Thyroid gland (tissue), 4 donors: ENCODE measurements at regions not wholly inside any gene's neighbourhood (a gene's known extent, or its start where the extent isn't known, plus 50 kb on each side); places are given as distances from the start of the nearest gene placed in this dataset.

Source experiments
- DNase-seq, 2 donors: peaks; one replicate each; pipeline ENCODE4 v3.0.0-alpha.2; 2019
- H3K27ac ChIP-seq, 3 donors: fragments of 200-600 bp; sonication (generic); 1 replicate in 2 of 3; 2 replicates in 1 of 3; pipeline ENCODE4 v1.5.1; 2016 to 2019; ENCODE audit warnings: mild to moderate bottlenecking in 1 of 3, moderate library complexity in 1 of 3
- H3K27me3 ChIP-seq: fragments of 200-600 bp; sonication (generic); one replicate; pipeline ENCODE4 v1.5.1; 2019
- H3K36me3 ChIP-seq, 2 donors: fragments of 200-600 bp; sonication (generic); one replicate each; pipeline ENCODE4 v1.5.1; 2016 to 2019
- H3K4me1 ChIP-seq, 2 donors: fragments of 200-600 bp; sonication (generic); one replicate each; pipeline ENCODE4 v1.5.1; 2017 to 2019
- H3K4me3 ChIP-seq, 3 donors: fragments of 200-600 bp; sonication (generic); replicated peaks in 1 of 3; 1 replicate in 2 of 3; 2 replicates in 1 of 3; pipeline ENCODE4 v1.5.1; 2016; ENCODE audit warnings: mild to moderate bottlenecking in 1 of 3
- H3K9me3 ChIP-seq: fragments of 200-600 bp; sonication (generic); one replicate; pipeline ENCODE4 v1.5.1; 2017
- CTCF ChIP-seq, 6 experiments: fragments of 200-600 bp in 3 of 6; fragments of 450-650 bp in 3 of 6; sonication (generic) in 3 of 6; IDR thresholded peaks; one replicate each; pipeline ENCODE4 v1.5.1; 2016 to 2019; ENCODE audit warnings: antibody characterized with exemption in 6 of 6, mild to moderate bottlenecking in 2 of 6, inconsistent platforms in 1 of 6, moderate library complexity in 1 of 6
- POLR2A ChIP-seq, 2 donors: fragments of 450-650 bp; IDR thresholded peaks; one replicate each; pipeline ENCODE4 v1.6.1; 2017; ENCODE audit warnings: antibody characterized with exemption in 2 of 2, mild to moderate bottlenecking in 2 of 2, moderate library complexity in 1 of 2
- WGBS, 2 donors: methylation state at CpG; one replicate each; pipeline ENCODE4 v1.1.5; 2017; 5-methylcytosine and 5-hydroxymethylcytosine counted together
- intact Hi-C: fragments of 100-400 bp; cut with DNase I; formaldehyde crosslinking; loops from one replicate; pipeline ENCODE4 v1.15.1; 2023

GRCh38 chr3:28859897-28860296 lies 421.0 kb upstream of the RBMS3 start:
- H3K36me3 ChIP-seq, result no peaks in the 10 kb centered on the region
- TF ChIP-seq POLR2A (IDR thresholded peaks at IDR 0.05) (no peak), CTCF (IDR thresholded peaks at IDR 0.05) (no peak)
- H3K27ac ChIP-seq, result no peak overlapping the region
- H3K4me1 ChIP-seq, result peaks cover 0 to 6% of the 10 kb centered on the region in 2 donors
- intact Hi-C loops, result no loop called here
- H3K4me3 ChIP-seq, result no peak overlapping the region
- H3K9me3 ChIP-seq, result no peaks in the 10 kb centered on the region
- no peaks in the 10 kb centered on the region for H3K27me3 ChIP-seq
- DNase-seq, result no peak

GRCh38 chr3:28860307-28860706 lies 420.6 kb upstream of the RBMS3 start:
- WGBS, 2 donors, result 59 to 73% methylated on average over 4 of the region's 4 CpGs
- Histone ChIP-seq H3K36me3 (no peaks in the 10 kb centered on the region), H3K9me3 (no peaks in the 10 kb centered on the region), H3K4me3 (no peak overlapping the region), H3K4me1 (peaks cover 0 to 6% of the 10 kb centered on the region in 2 donors), H3K27ac (peak overlapping the region in 1 of 3 donors; percentile 54), H3K27me3 (no peaks in the 10 kb centered on the region)
- intact Hi-C loops, result no loop called here
- TF ChIP-seq POLR2A (IDR thresholded peaks at IDR 0.05), result no peak
- TF ChIP-seq CTCF (IDR thresholded peaks at IDR 0.05), result no peak
- peak; percentile 4 to 19 for DNase-seq

- TF ChIP-seq CTCF (IDR thresholded peaks at IDR 0.05) (no peak), POLR2A (IDR thresholded peaks at IDR 0.05) (no peak)
- intact Hi-C loops, result no loop called here
- peaks cover 0 to 6% of the 10 kb centered on the region in 2 donors for H3K4me1 ChIP-seq
- no peak overlapping the region for H3K27ac ChIP-seq
- no peaks in the 10 kb centered on the region for H3K36me3 ChIP-seq
- H3K27me3 ChIP-seq, result no peaks in the 10 kb centered on the region
- no peak overlapping the region for H3K4me3 ChIP-seq
- WGBS, 2 donors, result 94 to 97% methylated on average over 7 of the region's 7 CpGs
- DNase-seq, result no peak
- H3K9me3 ChIP-seq, result no peaks in the 10 kb centered on the region
Observed at GRCh38 chr3:28863186-28863585, 417.7 kb upstream of the RBMS3 start.

- no peak overlapping the region for H3K4me3 ChIP-seq
- H3K27me3 ChIP-seq, result no peaks in the 10 kb centered on the region
- H3K36me3 ChIP-seq, result no peaks in the 10 kb centered on the region
- no peaks in the 10 kb centered on the region for H3K4me1 ChIP-seq
- H3K9me3 ChIP-seq, result no peaks in the 10 kb centered on the region
- DNase-seq, result no peak
- H3K27ac ChIP-seq, result no peak overlapping the region
- TF ChIP-seq POLR2A (IDR thresholded peaks at IDR 0.05), result no peak
- no peak for TF ChIP-seq CTCF (IDR thresholded peaks at IDR 0.05)
- WGBS, 2 donors, result 35 to 61% methylated on average over 2 of the region's 2 CpGs
- intact Hi-C loops, result no loop called here
Observed at GRCh38 chr3:28867836-28868235, 413.0 kb upstream of the RBMS3 start.

- WGBS, 2 donors, result 77 to 85% methylated on average over 2 of the region's 2 CpGs
- no peak for TF ChIP-seq POLR2A (IDR thresholded peaks at IDR 0.05)
- no peak for TF ChIP-seq CTCF (IDR thresholded peaks at IDR 0.05)
- H3K36me3 ChIP-seq, result no peaks in the 10 kb centered on the region
- H3K4me3 ChIP-seq, result no peak overlapping the region
- no peak for DNase-seq
- no peaks in the 10 kb centered on the region for H3K27me3 ChIP-seq
- no peaks in the 10 kb centered on the region for H3K9me3 ChIP-seq
- H3K4me1 ChIP-seq, result no peaks in the 10 kb centered on the region
- no peak overlapping the region for H3K27ac ChIP-seq
- intact Hi-C loops, result no loop called here
Observed at GRCh38 chr3:28868897-28869296, 412.0 kb upstream of the RBMS3 start.
